DMS79 treated with DMSO at 0.1 percent for 48 hours (cell line): ENCODE measurements at regions not wholly inside any gene's neighbourhood (a gene's known extent, or its start where the extent isn't known, plus 50 kb on each side); places are given as distances from the start of the nearest gene placed in this dataset.

Experiments used
- DNase-seq: peaks from one replicate; lab custom pipeline; 2025; lab: John Stamatoyannopoulos, UW

- DNase-seq, result no peak
Measured at GRCh38 chr2:150618245-150618895, 130.9 kb upstream of the RND3 start.

- DNase-seq, result no peak
Measured at GRCh38 chr2:150617351-150617978, 130.0 kb upstream of the RND3 start.

GRCh38 chr2:150612957-150613710, 125.7 kb upstream of the RND3 start:
- DNase-seq, result no peak

- DNase-seq, result no peak
Measured at GRCh38 chr2:150610670-150611279, 123.3 kb upstream of the RND3 start.

GRCh38 chr2:150609831-150610582, 122.5 kb upstream of the RND3 start:
- no peak for DNase-seq

GRCh38 chr2:150608341-150608740, 120.9 kb upstream of the RND3 start:
- DNase-seq, result no peak

GRCh38 chr2:150607390-150607811, 119.9 kb upstream of the RND3 start:
- no peak for DNase-seq

GRCh38 chr2:150606380-150607060, 119.1 kb upstream of the RND3 start:
- peak; percentile 72 for DNase-seq

GRCh38 chr2:150605664-150606063, 118.2 kb upstream of the RND3 start:
- no peak for DNase-seq

GRCh38 chr2:150601280-150602038, 114.0 kb upstream of the RND3 start:
- no peak for DNase-seq

- DNase-seq, result no peak
Measured at GRCh38 chr2:150599889-150600288, 112.4 kb upstream of the RND3 start.

GRCh38 chr2:150598383-150598782, 110.9 kb upstream of the RND3 start:
- no peak for DNase-seq

GRCh38 chr2:150595803-150596470, 108.5 kb upstream of the RND3 start:
- no peak for DNase-seq

GRCh38 chr2:150594299-150594698, 106.8 kb upstream of the RND3 start:
- DNase-seq, result no peak

- no peak for DNase-seq
Measured at GRCh38 chr2:150591496-150592285, 104.2 kb upstream of the RND3 start.

GRCh38 chr2:150589681-150590080, 102.2 kb upstream of the RND3 start:
- no peak for DNase-seq

GRCh38 chr2:150588506-150588870, 101.0 kb upstream of the RND3 start:
- DNase-seq, result no peak

- no peak for DNase-seq
Measured at GRCh38 chr2:150587547-150588505, 100.4 kb upstream of the RND3 start.
